Endothelial cell of umbilical vein (primary cell): ENCODE measurements at regions not wholly inside any gene's neighbourhood (a gene's known extent, or its start where the extent isn't known, plus 50 kb on each side); places are given as distances from the start of the nearest gene placed in this dataset.

Experiments
- BruUV-seq: library from RNA; stranded (reverse); fragments of 400-500 nt; replicated peaks from 2 replicates; lab custom pipeline; 2021; lab: Mats Ljungman, UMichigan
- CTCF ChIA-PET: fragments of 300-600, 350-600 bp; sonication (Branson Sonifier 250); formaldehyde crosslinking; loops from one replicate; lab custom pipeline; 2021; ENCODE audit warnings: antibody characterized with exemption, inconsistent platforms; lab: Charles Lee
- POLR2A ChIA-PET: fragments of 300-600, 350-600 bp; sonication (Branson Sonifier 250); formaldehyde crosslinking; loops from one replicate; lab custom pipeline; 2021; ENCODE audit warnings: antibody characterized with exemption, inconsistent platforms; lab: Charles Lee
- DNase-seq: peaks from one replicate; pipeline ENCODE4 v3.0.0-alpha.2; 2011; ENCODE audit warnings: low read depth, low spot score
- FAIRE-seq: peaks from 2 replicates; lab custom pipeline; 2011; peaks lifted over from hg19 to GRCh38; lab: Jason Lieb, UNC
- H2AFZ ChIP-seq: 2 replicates; pipeline ENCODE4 v1.6.0; 2012; ENCODE audit warnings: low read depth, low read length, control low read depth, inconsistent platforms
- H3K27ac ChIP-seq: 2 replicates; pipeline ENCODE4 v1.5.1; 2011; ENCODE audit warnings: low read depth, mild to moderate bottlenecking, control low read depth, low read length, moderate library complexity; ENCODE audit not compliant: insufficient read depth
- H3K27me3 ChIP-seq, 2 experiments: 2 replicates each; pipeline versions ENCODE4 v1.6.0 to v1.6.1; 2011; ENCODE audit warnings: low read length in 2 of 2, mixed read lengths in 1 of 2; ENCODE audit not compliant: control insufficient read depth in 2 of 2, insufficient read depth in 2 of 2
- H3K36me3 ChIP-seq, 2 experiments: 2 replicates in 1 of 2; 3 replicates in 1 of 2; pipeline ENCODE4 v1.5.1; 2011; ENCODE audit warnings: low read length in 2 of 2, mild to moderate bottlenecking in 1 of 2, moderate library complexity in 1 of 2; ENCODE audit not compliant: control insufficient read depth in 2 of 2, insufficient read depth in 2 of 2; ENCODE audit errors: extremely low read depth in 1 of 2
- H3K4me1 ChIP-seq: 3 replicates; pipeline ENCODE4 v1.5.1; 2011; ENCODE audit warnings: mild to moderate bottlenecking, low read length; ENCODE audit not compliant: control insufficient read depth, insufficient read depth; ENCODE audit errors: extremely low read depth
- H3K4me2 ChIP-seq: 2 replicates; pipeline ENCODE4 v1.6.1; 2011; ENCODE audit warnings: low read length, control low read depth, mixed read lengths; ENCODE audit not compliant: insufficient read depth
- H3K4me3 ChIP-seq, 3 experiments: fragments of 200-600 bp in 1 of 3; sonication (generic), shearing (Covaris generic) in 1 of 3; replicated peaks in 1 of 3; 2 replicates each; pipeline ENCODE4 v1.5.1; 2011 to 2016; ENCODE audit warnings: control low read depth in 3 of 3, low read length in 3 of 3, mild to moderate bottlenecking in 2 of 3, inconsistent platforms in 1 of 3, low read depth in 1 of 3, moderate library complexity in 1 of 3; ENCODE audit not compliant: insufficient read depth in 1 of 3
- H3K79me2 ChIP-seq: 2 replicates; pipeline ENCODE4 v1.6.0; 2012; ENCODE audit warnings: low read length, inconsistent platforms; ENCODE audit not compliant: control insufficient read depth, insufficient read depth
- H3K9ac ChIP-seq: replicated peaks from 2 replicates; pipeline ENCODE3; 2011; ENCODE audit warnings: low read length, control low read depth; ENCODE audit not compliant: insufficient read depth; ENCODE audit errors: extremely low read depth
- H3K9me1 ChIP-seq: replicated peaks from 3 replicates; pipeline ENCODE4 v1.6.0; 2011; ENCODE audit warnings: mild to moderate bottlenecking, low read length; ENCODE audit not compliant: control insufficient read depth, insufficient read depth; ENCODE audit errors: extremely low read depth
- H3K9me3 ChIP-seq: replicated peaks from 2 replicates; pipeline ENCODE4 v1.5.1; 2012; ENCODE audit warnings: low read length, inconsistent platforms; ENCODE audit not compliant: control insufficient read depth, insufficient read depth
- H4K20me1 ChIP-seq: replicated peaks from 2 replicates; pipeline ENCODE3; 2011; ENCODE audit warnings: mild to moderate bottlenecking, low read length; ENCODE audit not compliant: control insufficient read depth, insufficient read depth; ENCODE audit errors: extremely low read depth
- EZH2 ChIP-seq: IDR thresholded peaks from 2 replicates; pipeline ENCODE4 v1.6.1; 2012; ENCODE audit warnings: borderline replicate concordance, low read depth, mild to moderate bottlenecking, moderate library complexity, low read length, inconsistent platforms; ENCODE audit not compliant: severe bottlenecking
- FOS ChIP-seq: IDR thresholded peaks from 2 replicates; pipeline ENCODE4 v1.6.1; 2011; ENCODE audit warnings: mild to moderate bottlenecking, low read length, moderate library complexity, borderline replicate concordance; ENCODE audit not compliant: insufficient read depth
- GATA2 ChIP-seq: IDR thresholded peaks from 2 replicates; pipeline ENCODE4 v1.7.0; 2011; ENCODE audit warnings: low read depth, mild to moderate bottlenecking, moderate library complexity, mixed read lengths, low read length; ENCODE audit not compliant: insufficient read length, insufficient read depth
- JUN ChIP-seq: IDR thresholded peaks from 2 replicates; pipeline ENCODE4 v1.6.1; 2011; ENCODE audit warnings: borderline replicate concordance, low read depth; ENCODE audit not compliant: insufficient read length, insufficient read depth
- MAX ChIP-seq: IDR thresholded peaks from 2 replicates; pipeline ENCODE4 v1.6.1; 2011; ENCODE audit not compliant: insufficient read depth, insufficient read length
- MYC ChIP-seq: IDR thresholded peaks from one replicate; pipeline ENCODE4 v1.6.1; 2011; ENCODE audit warnings: mild to moderate bottlenecking, low read depth, low read length
- POLR2A ChIP-seq: IDR thresholded peaks from 2 replicates; pipeline ENCODE4 v1.6.1; 2012; ENCODE audit warnings: low read depth, mild to moderate bottlenecking, control low read depth, low read length
- POLR2AphosphoS5 ChIP-seq: IDR thresholded peaks from 2 replicates; pipeline ENCODE4 v1.6.1; 2012; ENCODE audit warnings: low read depth, mild to moderate bottlenecking, control low read depth, low read length, moderate library complexity; ENCODE audit not compliant: insufficient read depth
- dilution Hi-C: fragments of 300-500 bp; cut with MboI; formaldehyde crosslinking; loops from one replicate; pipeline ENCODE4 v1.15.0; 2019; ENCODE audit warnings: low sequenced_read_pairs; ENCODE audit not compliant: extremely low pct_ligation_motif_present
- intact Hi-C: fragments of 100-400 bp; cut with micrococcal nuclease; formaldehyde crosslinking; loops from one replicate; pipeline ENCODE4 v1.10.0; 2022
- TF ChIP-seq, protein P1 (sequence below), 2 donors: IDR thresholded peaks; 1 replicate in 1 of 2; 2 replicates in 1 of 2; pipeline ENCODE4 v1.5.1; 2011; ENCODE audit warnings: low read length in 2 of 2, mild to moderate bottlenecking in 2 of 2, moderate library complexity in 2 of 2, control low read depth in 1 of 2, inconsistent platforms in 1 of 2, low read depth in 1 of 2; ENCODE audit not compliant: insufficient read depth in 1 of 2; ENCODE audit errors: extremely low read depth in 1 of 2

DNA sequence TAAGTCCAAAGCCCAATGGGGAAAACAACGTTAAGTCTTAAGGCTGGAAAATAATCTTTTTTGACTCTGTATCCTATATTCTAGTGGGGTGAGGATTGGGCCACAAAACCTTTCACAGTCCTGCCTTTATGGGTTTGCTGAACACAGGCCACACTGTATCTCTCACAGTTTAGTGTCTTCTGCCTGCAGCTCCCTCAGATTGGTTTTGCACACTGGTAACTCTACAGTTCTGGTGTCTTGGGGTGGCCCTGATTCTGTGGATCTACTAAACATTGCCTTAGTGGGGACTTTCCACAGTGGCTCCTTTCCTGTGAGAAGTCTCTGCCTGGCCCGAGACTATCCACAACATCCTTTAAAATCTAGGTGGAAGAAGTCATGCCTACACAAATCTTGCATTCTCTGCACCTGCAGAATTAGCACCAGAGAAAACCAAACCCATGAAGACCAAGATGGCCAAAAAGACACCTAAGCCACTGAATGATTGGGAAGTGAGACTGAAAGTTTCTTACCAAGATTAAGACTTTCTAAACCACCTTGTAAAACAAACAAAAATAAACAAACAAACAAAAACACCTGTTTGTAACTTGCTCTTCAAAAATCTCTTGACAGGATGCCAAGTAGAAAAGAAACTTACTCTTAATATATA is 150.4 kb upstream of the PCDH10 start:
- Histone ChIP-seq H3K27ac (no peak overlapping the region), H3K79me2 (no peaks in the 10 kb centered on the region), H4K20me1 (no peaks in the 10 kb centered on the region), H3K36me3 (no peaks in the 10 kb centered on the region), H3K27me3 (no peaks in the 10 kb centered on the region), H3K4me3 (no peak overlapping the region), H3K9me3 (no peaks in the 10 kb centered on the region), H3K9me1 (no peaks in the 10 kb centered on the region), H3K9ac (no peak overlapping the region), H3K4me1 (peaks cover 28% of the 10 kb centered on the region), H2AFZ (no peak overlapping the region), H3K4me2 (no peak overlapping the region)
- BruUV-seq, result no TSS peak
- FAIRE-seq, result no peak
- dilution Hi-C loops (no loop called here), intact Hi-C loops (no loop called here)
- TF ChIP-seq EZH2 (no peak), GATA2 (no peak), POLR2AphosphoS5 (no peak), FOS (no peak), JUN (no peak), POLR2A (no peak), MYC (no peak), MAX (no peak)
- TF ChIP-seq, protein P1, sequence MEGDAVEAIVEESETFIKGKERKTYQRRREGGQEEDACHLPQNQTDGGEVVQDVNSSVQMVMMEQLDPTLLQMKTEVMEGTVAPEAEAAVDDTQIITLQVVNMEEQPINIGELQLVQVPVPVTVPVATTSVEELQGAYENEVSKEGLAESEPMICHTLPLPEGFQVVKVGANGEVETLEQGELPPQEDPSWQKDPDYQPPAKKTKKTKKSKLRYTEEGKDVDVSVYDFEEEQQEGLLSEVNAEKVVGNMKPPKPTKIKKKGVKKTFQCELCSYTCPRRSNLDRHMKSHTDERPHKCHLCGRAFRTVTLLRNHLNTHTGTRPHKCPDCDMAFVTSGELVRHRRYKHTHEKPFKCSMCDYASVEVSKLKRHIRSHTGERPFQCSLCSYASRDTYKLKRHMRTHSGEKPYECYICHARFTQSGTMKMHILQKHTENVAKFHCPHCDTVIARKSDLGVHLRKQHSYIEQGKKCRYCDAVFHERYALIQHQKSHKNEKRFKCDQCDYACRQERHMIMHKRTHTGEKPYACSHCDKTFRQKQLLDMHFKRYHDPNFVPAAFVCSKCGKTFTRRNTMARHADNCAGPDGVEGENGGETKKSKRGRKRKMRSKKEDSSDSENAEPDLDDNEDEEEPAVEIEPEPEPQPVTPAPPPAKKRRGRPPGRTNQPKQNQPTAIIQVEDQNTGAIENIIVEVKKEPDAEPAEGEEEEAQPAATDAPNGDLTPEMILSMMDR (IDR thresholded peaks at IDR 0.05; ENCODE audit: extremely low read depth in 1 of 2, insufficient read depth in 1 of 2, low read depth in 1 of 2, low read length in 2 of 2), result no peak
- no peak for DNase-seq
- POLR2A ChIA-PET, result no interaction called here
- CTCF ChIA-PET, result no interaction called here
